IMR-90 (cell line): ENCODE measurements at regions not wholly inside any gene's neighbourhood (a gene's known extent, or its start where the extent isn't known, plus 50 kb on each side); places are given as distances from the start of the nearest gene placed in this dataset.

Experiments
- ATAC-seq: fragments of 200-7000 bp; cut with Tn5 transposase; 2 replicates; pipeline ENCODE4 v1.9.1; 2020; ENCODE audit warnings: low read depth, mild to moderate bottlenecking, moderate library complexity
- BruUV-seq: library from RNA; stranded (reverse); fragments of 400-500 nt; replicated peaks from 2 replicates; lab custom pipeline; 2021; lab: Mats Ljungman, UMichigan
- CTCF ChIA-PET: fragments of 300-600 bp; formaldehyde crosslinking; extraction: SDS; loops from one replicate; lab custom pipeline; 2021; ENCODE audit warnings: antibody characterized with exemption; lab: Yijun Ruan, JAX
- POLR2A ChIA-PET: fragments of 300-600 bp; sonication (Branson Sonifier 250); formaldehyde crosslinking; loops from one replicate; lab custom pipeline; 2022; ENCODE audit warnings: antibody characterized with exemption; ENCODE audit not compliant: unreplicated experiment; lab: Charles Lee
- DNase-seq: peaks from one replicate; pipeline ENCODE4 v3.0.0; 2013
- H2AFZ ChIP-seq: replicated peaks from 2 replicates; pipeline ENCODE3; 2013; ENCODE audit warnings: low read length, mild to moderate bottlenecking; ENCODE audit not compliant: poor library complexity
- H2AK5ac ChIP-seq: 2 replicates; pipeline ENCODE4 v1.6.1; 2013; ENCODE audit warnings: low read depth, low read length, inconsistent platforms
- H2AK9ac ChIP-seq: replicated peaks from 2 replicates; pipeline ENCODE3; 2013; ENCODE audit warnings: mild to moderate bottlenecking, low read depth, low read length, moderate library complexity; ENCODE audit not compliant: poor library complexity
- H2BK120ac ChIP-seq: 2 replicates; pipeline ENCODE4 v1.6.1; 2013; ENCODE audit warnings: low read depth, low read length, inconsistent platforms
- H2BK15ac ChIP-seq: 3 replicates; pipeline ENCODE4 v1.6.1; 2013; ENCODE audit warnings: low read depth, low read length, inconsistent platforms
- H2BK20ac ChIP-seq: 2 replicates; pipeline ENCODE4 v1.6.1; 2013; ENCODE audit warnings: low read depth, mild to moderate bottlenecking, inconsistent platforms, low read length, moderate library complexity
- H2BK5ac ChIP-seq: 2 replicates; pipeline ENCODE4 v1.6.1; 2013; ENCODE audit warnings: mild to moderate bottlenecking, low read depth, low read length, inconsistent platforms; ENCODE audit not compliant: poor library complexity, severe bottlenecking
- H3K14ac ChIP-seq: replicated peaks from 2 replicates; pipeline ENCODE4 v1.6.1; 2013; ENCODE audit warnings: low read depth, low read length, inconsistent platforms
- H3K18ac ChIP-seq: 2 replicates; pipeline ENCODE4 v1.6.1; 2013; ENCODE audit warnings: low read depth, low read length, control low read depth
- H3K23ac ChIP-seq: 2 replicates; pipeline ENCODE4 v1.6.1; 2013; ENCODE audit warnings: low read depth, low read length, inconsistent platforms
- H3K27ac ChIP-seq: 2 replicates; pipeline ENCODE4 v1.5.1; 2013; ENCODE audit warnings: mild to moderate bottlenecking, control low read depth, low read length; ENCODE audit not compliant: insufficient read depth
- H3K27me3 ChIP-seq: 2 replicates; pipeline ENCODE4 v1.6.1; 2013; ENCODE audit warnings: low read length; ENCODE audit not compliant: control insufficient read depth, insufficient read depth
- H3K36me3 ChIP-seq: 2 replicates; pipeline ENCODE4 v1.6.1; 2013; ENCODE audit warnings: low read length, mixed read lengths; ENCODE audit not compliant: control insufficient read depth, insufficient read depth
- H3K4ac ChIP-seq: 2 replicates; pipeline ENCODE4 v1.6.1; 2013; ENCODE audit warnings: low read depth, low read length, inconsistent platforms
- H3K4me1 ChIP-seq: 2 replicates; pipeline ENCODE4 v1.6.1; 2013; ENCODE audit warnings: low read length, mixed read lengths; ENCODE audit not compliant: control insufficient read depth, insufficient read depth
- H3K4me2 ChIP-seq: 2 replicates; pipeline ENCODE4 v1.6.1; 2013; ENCODE audit warnings: low read depth, mild to moderate bottlenecking, control low read depth, low read length, moderate library complexity
- H3K4me3 ChIP-seq: 2 replicates; pipeline ENCODE4 v1.5.1; 2013; ENCODE audit warnings: low read depth, mild to moderate bottlenecking, control low read depth, low read length, moderate library complexity; ENCODE audit not compliant: insufficient read depth
- H3K56ac ChIP-seq: 2 replicates; pipeline ENCODE4 v1.6.1; 2013; ENCODE audit warnings: low read length, inconsistent platforms; ENCODE audit not compliant: insufficient read depth; ENCODE audit errors: extremely low read depth
- H3K79me1 ChIP-seq, 2 experiments: 2 replicates each; pipeline ENCODE4 v1.6.1; 2013; ENCODE audit warnings: low read length in 2 of 2, inconsistent platforms in 1 of 2, low read depth in 1 of 2
- H3K9ac ChIP-seq: 2 replicates; pipeline ENCODE4 v1.6.1; 2013; ENCODE audit warnings: low read depth, low read length, control low read depth
- H3K9me1 ChIP-seq: 2 replicates; pipeline ENCODE4 v1.6.1; 2013; ENCODE audit warnings: low read length, inconsistent platforms; ENCODE audit not compliant: insufficient read depth
- H3K9me3 ChIP-seq: 2 replicates; pipeline ENCODE4 v1.6.1; 2013; ENCODE audit warnings: low read length; ENCODE audit not compliant: control insufficient read depth, insufficient read depth
- H4K20me1 ChIP-seq: 2 replicates; pipeline ENCODE4 v1.6.1; 2013; ENCODE audit warnings: low read length, inconsistent platforms; ENCODE audit not compliant: insufficient read depth
- H4K5ac ChIP-seq: 2 replicates; pipeline ENCODE4 v1.6.1; 2013; ENCODE audit warnings: mild to moderate bottlenecking, low read depth, low read length, control low read depth
- H4K8ac ChIP-seq, 2 experiments: 2 replicates each; pipeline ENCODE4 v1.6.1; 2013; ENCODE audit warnings: low read depth in 2 of 2, low read length in 2 of 2, control low read depth in 1 of 2, inconsistent platforms in 1 of 2
- H4K91ac ChIP-seq: 2 replicates; pipeline ENCODE4 v1.6.1; 2013; ENCODE audit warnings: low read depth, low read length, inconsistent platforms; ENCODE audit not compliant: insufficient read depth
- BHLHE40 ChIP-seq: fragments of 150-350 bp; IDR thresholded peaks from 2 replicates; pipeline ENCODE4 v1.6.1; 2016; ENCODE audit warnings: mild to moderate bottlenecking, low read depth, low read length
- CEBPB ChIP-seq: IDR thresholded peaks from 2 replicates; pipeline ENCODE4 v1.6.1; 2012; ENCODE audit warnings: low read depth, low read length, improper control_type of control experiment
- CHD1 ChIP-seq: IDR thresholded peaks from 2 replicates; pipeline ENCODE4 v1.6.1; 2012; ENCODE audit warnings: low read depth, low read length, improper control_type of control experiment
- FOS ChIP-seq: fragments of 150-350 bp; IDR thresholded peaks from 2 replicates; pipeline ENCODE4 v1.6.1; 2016; ENCODE audit warnings: low read depth, low read length
- MXI1 ChIP-seq: IDR thresholded peaks from 2 replicates; pipeline ENCODE4 v1.6.1; 2012; ENCODE audit warnings: low read depth, mild to moderate bottlenecking, low read length, moderate library complexity, borderline replicate concordance
- NFE2L2 ChIP-seq: fragments of 150-350 bp; IDR thresholded peaks from 2 replicates; pipeline ENCODE4 v1.6.1; 2016; ENCODE audit warnings: low read depth, mild to moderate bottlenecking, low read length
- POLR2A ChIP-seq: IDR thresholded peaks from 2 replicates; pipeline ENCODE4 v1.6.1; 2012; ENCODE audit warnings: mild to moderate bottlenecking, low read depth, low read length
- RCOR1 ChIP-seq: IDR thresholded peaks from 2 replicates; pipeline ENCODE4 v1.6.1; 2012; ENCODE audit warnings: mild to moderate bottlenecking, low read length, improper control_type of control experiment; ENCODE audit not compliant: insufficient replicate concordance
- SMC3 ChIP-seq: fragments of 150-350 bp; IDR thresholded peaks from 2 replicates; pipeline ENCODE4 v1.6.1; 2016; ENCODE audit warnings: low read depth, mild to moderate bottlenecking, antibody characterized with exemption, low read length, moderate library complexity
- dilution Hi-C: fragments of 300-500 bp; cut with HindIII; formaldehyde crosslinking; loops from one replicate; pipeline ENCODE4 v1.14.3; 2018; ENCODE audit warnings: low sequenced_read_pairs; ENCODE audit not compliant: unreplicated experiment
- in situ Hi-C: fragments of 300-500 bp; cut with MboI; formaldehyde crosslinking; loops from 3 replicates; pipeline ENCODE4 v1.14.3; 2019; ENCODE audit warnings: low sequenced_read_pairs, inconsistent platforms, mixed read lengths
- intact Hi-C: fragments of 100-400 bp; cut with micrococcal nuclease; formaldehyde crosslinking; loops from 2 replicates; pipeline ENCODE4 v1.10.0; 2022
- TF ChIP-seq, protein P1 (sequence below): conservative IDR thresholded peaks from 2 replicates; pipeline ENCODE4 v1.5.1; 2012; ENCODE audit warnings: mild to moderate bottlenecking, low read depth, low read length, improper control_type of control experiment
- TF ChIP-seq, protein P2 (sequence below): fragments of 150-350 bp; IDR thresholded peaks from 2 replicates; pipeline ENCODE4 v1.6.1; 2016; ENCODE audit warnings: low read depth, mild to moderate bottlenecking, low read length, moderate library complexity, borderline replicate concordance
- TF ChIP-seq, protein P3 (sequence below): fragments of 150-350 bp; IDR thresholded peaks from 2 replicates; pipeline ENCODE4 v1.6.1; 2017; ENCODE audit warnings: mild to moderate bottlenecking, antibody characterized with exemption, low read length, low read depth

DNA sequence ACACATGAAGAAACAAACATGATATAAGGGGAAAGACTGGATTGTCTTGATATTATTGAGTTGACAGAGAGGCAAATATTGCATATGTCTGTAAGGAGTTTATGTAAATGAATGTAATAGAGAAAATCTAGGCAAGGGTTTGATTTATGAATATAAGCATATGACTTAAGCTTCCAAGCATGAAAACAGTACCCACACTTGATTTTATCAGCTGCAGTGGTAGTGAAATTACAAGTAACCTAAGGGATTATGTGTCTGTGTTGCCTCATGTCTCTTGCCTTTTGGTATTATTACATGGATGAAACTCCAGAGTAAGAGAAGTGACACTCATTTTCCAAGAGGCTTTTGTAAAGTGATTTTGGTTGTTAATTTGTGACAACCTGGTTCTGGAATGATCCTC is 1678.9 kb downstream of the KCNT2 start:
- in situ Hi-C loops = no loop called here
- no peak overlapping the region for H3K27ac ChIP-seq
- no peak for ATAC-seq
- H4K5ac ChIP-seq = no peak overlapping the region
- no peak overlapping the region for H2AK9ac ChIP-seq
- dilution Hi-C loops = no loop called here
- no peak overlapping the region for H2BK15ac ChIP-seq
- intact Hi-C loops = no loop called here
- no peaks in the 10 kb centered on the region for H4K20me1 ChIP-seq
- no peak overlapping the region for H2AK5ac ChIP-seq
- no peaks in the 10 kb centered on the region for H3K79me1 ChIP-seq
- no peak overlapping the region for H2BK5ac ChIP-seq
- peak; percentile 18 for DNase-seq
- no peaks in the 10 kb centered on the region for H3K27me3 ChIP-seq
- H2BK120ac ChIP-seq = no peak overlapping the region
- H4K91ac ChIP-seq = no peak overlapping the region
- no peak overlapping the region for H3K56ac ChIP-seq
- H2BK20ac ChIP-seq = no peak overlapping the region
- no peak overlapping the region for H3K4me3 ChIP-seq
- no peak overlapping the region for H3K14ac ChIP-seq
- H3K18ac ChIP-seq = no peak overlapping the region
- TF ChIP-seq CEBPB = no peak
- TF ChIP-seq MXI1 = no peak
- no peak for TF ChIP-seq NFE2L2
- TF ChIP-seq SMC3 = no peak
- no peak for TF ChIP-seq BHLHE40
- TF ChIP-seq CHD1 = no peak
- no peak for TF ChIP-seq POLR2A
- TF ChIP-seq RCOR1 = no peak
- TF ChIP-seq, protein P1, sequence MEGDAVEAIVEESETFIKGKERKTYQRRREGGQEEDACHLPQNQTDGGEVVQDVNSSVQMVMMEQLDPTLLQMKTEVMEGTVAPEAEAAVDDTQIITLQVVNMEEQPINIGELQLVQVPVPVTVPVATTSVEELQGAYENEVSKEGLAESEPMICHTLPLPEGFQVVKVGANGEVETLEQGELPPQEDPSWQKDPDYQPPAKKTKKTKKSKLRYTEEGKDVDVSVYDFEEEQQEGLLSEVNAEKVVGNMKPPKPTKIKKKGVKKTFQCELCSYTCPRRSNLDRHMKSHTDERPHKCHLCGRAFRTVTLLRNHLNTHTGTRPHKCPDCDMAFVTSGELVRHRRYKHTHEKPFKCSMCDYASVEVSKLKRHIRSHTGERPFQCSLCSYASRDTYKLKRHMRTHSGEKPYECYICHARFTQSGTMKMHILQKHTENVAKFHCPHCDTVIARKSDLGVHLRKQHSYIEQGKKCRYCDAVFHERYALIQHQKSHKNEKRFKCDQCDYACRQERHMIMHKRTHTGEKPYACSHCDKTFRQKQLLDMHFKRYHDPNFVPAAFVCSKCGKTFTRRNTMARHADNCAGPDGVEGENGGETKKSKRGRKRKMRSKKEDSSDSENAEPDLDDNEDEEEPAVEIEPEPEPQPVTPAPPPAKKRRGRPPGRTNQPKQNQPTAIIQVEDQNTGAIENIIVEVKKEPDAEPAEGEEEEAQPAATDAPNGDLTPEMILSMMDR = no peak
- TF ChIP-seq, protein P2, sequence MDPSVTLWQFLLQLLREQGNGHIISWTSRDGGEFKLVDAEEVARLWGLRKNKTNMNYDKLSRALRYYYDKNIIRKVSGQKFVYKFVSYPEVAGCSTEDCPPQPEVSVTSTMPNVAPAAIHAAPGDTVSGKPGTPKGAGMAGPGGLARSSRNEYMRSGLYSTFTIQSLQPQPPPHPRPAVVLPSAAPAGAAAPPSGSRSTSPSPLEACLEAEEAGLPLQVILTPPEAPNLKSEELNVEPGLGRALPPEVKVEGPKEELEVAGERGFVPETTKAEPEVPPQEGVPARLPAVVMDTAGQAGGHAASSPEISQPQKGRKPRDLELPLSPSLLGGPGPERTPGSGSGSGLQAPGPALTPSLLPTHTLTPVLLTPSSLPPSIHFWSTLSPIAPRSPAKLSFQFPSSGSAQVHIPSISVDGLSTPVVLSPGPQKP = no peak
- TF ChIP-seq FOS = no peak
- TF ChIP-seq, protein P3, sequence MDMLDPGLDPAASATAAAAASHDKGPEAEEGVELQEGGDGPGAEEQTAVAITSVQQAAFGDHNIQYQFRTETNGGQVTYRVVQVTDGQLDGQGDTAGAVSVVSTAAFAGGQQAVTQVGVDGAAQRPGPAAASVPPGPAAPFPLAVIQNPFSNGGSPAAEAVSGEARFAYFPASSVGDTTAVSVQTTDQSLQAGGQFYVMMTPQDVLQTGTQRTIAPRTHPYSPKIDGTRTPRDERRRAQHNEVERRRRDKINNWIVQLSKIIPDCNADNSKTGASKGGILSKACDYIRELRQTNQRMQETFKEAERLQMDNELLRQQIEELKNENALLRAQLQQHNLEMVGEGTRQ = no peak
- H3K4ac ChIP-seq = no peak overlapping the region
- H3K9me3 ChIP-seq = no peaks in the 10 kb centered on the region
- H2AFZ ChIP-seq = no peak overlapping the region
- no TSS peak for BruUV-seq
- no peak overlapping the region for H3K23ac ChIP-seq
- POLR2A ChIA-PET = no interaction called here
- H3K9ac ChIP-seq = no peak overlapping the region
- H3K4me1 ChIP-seq = no peaks in the 10 kb centered on the region
- no peak overlapping the region for H4K8ac ChIP-seq
- H3K9me1 ChIP-seq = no peaks in the 10 kb centered on the region
- H3K36me3 ChIP-seq = no peaks in the 10 kb centered on the region
- H3K4me2 ChIP-seq = no peak overlapping the region
- CTCF ChIA-PET = no interaction called here
